Psoas muscle (tissue), 7 donors: ENCODE measurements at regions not wholly inside any gene's neighbourhood (a gene's known extent, or its start where the extent isn't known, plus 50 kb on each side); places are given as distances from the start of the nearest gene placed in this dataset.

Experiments used
- ATAC-seq, 4 donors: fragments of 200-7000 bp; cut with Tn5 transposase; one replicate each; pipeline ENCODE4 v1.9.1; 2020; ENCODE audit warnings: moderate library complexity in 3 of 4, mild to moderate bottlenecking in 2 of 4
- DNase-seq, 2 donors: peaks; one replicate each; pipeline ENCODE4 v3.0.0-alpha.2; 2020
- H3K27ac ChIP-seq: fragments of 200-600 bp; one replicate; pipeline ENCODE4 v1.8.0; 2022
- H3K27me3 ChIP-seq, 3 donors: fragments of 200-600 bp in 1 of 3; one replicate each; pipeline versions ENCODE4 v1.6.1 to v1.8.0; 2013 to 2022; ENCODE audit warnings: low read length in 2 of 3, mild to moderate bottlenecking in 2 of 3, moderate library complexity in 1 of 3; ENCODE audit not compliant: insufficient read depth in 3 of 3
- H3K36me3 ChIP-seq, 2 donors: fragments of 200-600 bp in 1 of 2; one replicate each; pipeline versions ENCODE4 v1.6.1 to v1.8.0; 2013 to 2022; ENCODE audit warnings: low read depth in 1 of 2, mild to moderate bottlenecking in 1 of 2, moderate library complexity in 1 of 2; ENCODE audit not compliant: insufficient read depth in 1 of 2
- H3K4me1 ChIP-seq: fragments of 200-600 bp; one replicate; pipeline ENCODE4 v1.8.0; 2022
- H3K4me3 ChIP-seq: fragments of 200-600 bp; one replicate; pipeline ENCODE4 v1.8.0; 2022; ENCODE audit warnings: mild to moderate bottlenecking
- H3K9me3 ChIP-seq: fragments of 200-600 bp; one replicate; pipeline ENCODE4 v1.8.0; 2022
- CTCF ChIP-seq: fragments of 200-600 bp; IDR thresholded peaks from one replicate; pipeline ENCODE4 v1.8.0; 2022; ENCODE audit warnings: antibody characterized with exemption
- WGBS, 3 donors: extraction: QIAGEN DNeasy Blood & Tissue Kit; methylation state at CpG; one replicate each; pipeline versions ENCODE4 v1.1.6 to v1.1.7; 2013; 5-methylcytosine and 5-hydroxymethylcytosine counted together
- intact Hi-C, 2 donors: fragments of 100-400 bp; cut with DNase I; formaldehyde crosslinking; loops; one replicate each; pipeline versions ENCODE4 v1.11.0 to v1.14.2; 2022
- donor health status: healthy with polysubstance abuse.
- donor health status: DM: no; HTN: no; CAD: no; lungs with moderate emphysema.
- donor health status: Bipolar disorder and iron deficiency.
- donor health status: healthy.
- donor health status: DM: yes; HTN: yes; CAD: no.
- donor health status: DM: no; HTN: no; CAD: no.
- donor health status: DM: yes; HTN: yes; CAD: no.

GRCh38 chr4:64518600-64518999, 109.3 kb upstream of the TECRL start:
- Histone ChIP-seq H3K4me3 (no peak overlapping the region), H3K9me3 (no peaks in the 10 kb centered on the region), H3K4me1 (no peaks in the 10 kb centered on the region), H3K36me3 (no peaks in the 10 kb centered on the region), H3K27me3 (no peaks in the 10 kb centered on the region), H3K27ac (no peak overlapping the region)
- ATAC-seq = no peak
- no peak for TF ChIP-seq CTCF
- intact Hi-C loops = no loop called here
- WGBS, 3 donors = 70 to 87% (median 83%) methylated on average over 3 of the region's 3 CpGs
- no peak for DNase-seq

GRCh38 chr4:64516176-64516575, 106.9 kb upstream of the TECRL start:
- no peak for TF ChIP-seq CTCF
- H3K27me3 ChIP-seq = no peaks in the 10 kb centered on the region
- H3K4me1 ChIP-seq = no peaks in the 10 kb centered on the region
- DNase-seq = no peak
- ATAC-seq = no peak
- H3K36me3 ChIP-seq = no peaks in the 10 kb centered on the region
- no peaks in the 10 kb centered on the region for H3K9me3 ChIP-seq
- H3K27ac ChIP-seq = no peak overlapping the region
- H3K4me3 ChIP-seq = no peak overlapping the region
- intact Hi-C loops = no loop called here
- WGBS, 3 donors = 23 to 33% (median 26%) methylated on average over 1 of the region's 1 CpG

GRCh38 chr4:64508089-64508488, 98.8 kb upstream of the TECRL start:
- H3K36me3 ChIP-seq = no peaks in the 10 kb centered on the region
- ATAC-seq (no peak), DNase-seq (no peak)
- no peaks in the 10 kb centered on the region for H3K4me1 ChIP-seq
- no peak overlapping the region for H3K4me3 ChIP-seq
- intact Hi-C loops = no loop called here
- H3K27ac ChIP-seq = no peak overlapping the region
- H3K27me3 ChIP-seq = no peaks in the 10 kb centered on the region
- TF ChIP-seq CTCF = no peak
- H3K9me3 ChIP-seq = no peaks in the 10 kb centered on the region

- Histone ChIP-seq H3K9me3 (no peaks in the 10 kb centered on the region), H3K36me3 (no peaks in the 10 kb centered on the region), H3K27ac (no peak overlapping the region), H3K4me3 (no peak overlapping the region), H3K27me3 (no peaks in the 10 kb centered on the region), H3K4me1 (no peaks in the 10 kb centered on the region)
- no peak for ATAC-seq
- DNase-seq = no peak
- 81 to 90% (median 84%) methylated on average over 3 of the region's 3 CpGs for WGBS, 3 donors
- TF ChIP-seq CTCF = no peak
- intact Hi-C loops = no loop called here
Observed at GRCh38 chr4:64503945-64504675, 94.9 kb upstream of the TECRL start.

- TF ChIP-seq CTCF = no peak
- DNase-seq = no peak
- no peaks in the 10 kb centered on the region for H3K4me1 ChIP-seq
- WGBS, 3 donors = 94 to 98% (median 95%) methylated on average over 2 of the region's 2 CpGs
- no peak overlapping the region for H3K4me3 ChIP-seq
- H3K36me3 ChIP-seq = no peaks in the 10 kb centered on the region
- intact Hi-C loops = no loop called here
- H3K27me3 ChIP-seq = no peaks in the 10 kb centered on the region
- no peaks in the 10 kb centered on the region for H3K9me3 ChIP-seq
- ATAC-seq = no peak
- H3K27ac ChIP-seq = no peak overlapping the region
Observed at GRCh38 chr4:64503416-64503815, 94.2 kb upstream of the TECRL start.
